ENCODE measurements at regions not wholly inside any gene's neighbourhood (a gene's known extent, or its start where the extent isn't known, plus 50 kb on each side); places are given as distances from the start of the nearest gene placed in this dataset.

GRCh38 chr1:199898654-199899053 lies 128.9 kb upstream of the NR5A2 start:
- Mint-ChIP-seq H3K36me3 (ENCODE audit: unreplicated experiment) (no peaks in the 10 kb centered on the region), H3K9me3 (ENCODE audit: unreplicated experiment) (peaks cover 6% of the 10 kb centered on the region), H3K4me1 (ENCODE audit: unreplicated experiment) (no peaks in the 10 kb centered on the region), H3K27ac (ENCODE audit: unreplicated experiment) (no peak overlapping the region), H3K4me3 (ENCODE audit: unreplicated experiment) (no peak overlapping the region), H3K27me3 (ENCODE audit: unreplicated experiment) (peaks cover 8% of the 10 kb centered on the region)
- TF ChIP-seq, protein P1, sequence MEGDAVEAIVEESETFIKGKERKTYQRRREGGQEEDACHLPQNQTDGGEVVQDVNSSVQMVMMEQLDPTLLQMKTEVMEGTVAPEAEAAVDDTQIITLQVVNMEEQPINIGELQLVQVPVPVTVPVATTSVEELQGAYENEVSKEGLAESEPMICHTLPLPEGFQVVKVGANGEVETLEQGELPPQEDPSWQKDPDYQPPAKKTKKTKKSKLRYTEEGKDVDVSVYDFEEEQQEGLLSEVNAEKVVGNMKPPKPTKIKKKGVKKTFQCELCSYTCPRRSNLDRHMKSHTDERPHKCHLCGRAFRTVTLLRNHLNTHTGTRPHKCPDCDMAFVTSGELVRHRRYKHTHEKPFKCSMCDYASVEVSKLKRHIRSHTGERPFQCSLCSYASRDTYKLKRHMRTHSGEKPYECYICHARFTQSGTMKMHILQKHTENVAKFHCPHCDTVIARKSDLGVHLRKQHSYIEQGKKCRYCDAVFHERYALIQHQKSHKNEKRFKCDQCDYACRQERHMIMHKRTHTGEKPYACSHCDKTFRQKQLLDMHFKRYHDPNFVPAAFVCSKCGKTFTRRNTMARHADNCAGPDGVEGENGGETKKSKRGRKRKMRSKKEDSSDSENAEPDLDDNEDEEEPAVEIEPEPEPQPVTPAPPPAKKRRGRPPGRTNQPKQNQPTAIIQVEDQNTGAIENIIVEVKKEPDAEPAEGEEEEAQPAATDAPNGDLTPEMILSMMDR (IDR thresholded peaks at IDR 0.05), result no peak
- no peak for DNase-seq (ENCODE audit: extremely low spot score, unreplicated experiment)

GRCh38 chr1:199901341-199901740 lies 126.2 kb upstream of the NR5A2 start:
- H3K27me3 Mint-ChIP-seq (ENCODE audit: unreplicated experiment), result peaks cover 11% of the 10 kb centered on the region

GRCh38 chr1:199907361-199907760 lies 120.1 kb upstream of the NR5A2 start:
- H3K27me3 Mint-ChIP-seq (ENCODE audit: unreplicated experiment), result peaks cover 6% of the 10 kb centered on the region

More at GRCh38 chr1:199901341-199901740, 126.2 kb upstream of the NR5A2 start:
- Mint-ChIP-seq H3K36me3 (ENCODE audit: unreplicated experiment) (no peaks in the 10 kb centered on the region), H3K27ac (ENCODE audit: unreplicated experiment) (no peak overlapping the region), H3K4me3 (ENCODE audit: unreplicated experiment) (no peak overlapping the region), H3K9me3 (ENCODE audit: unreplicated experiment) (peaks cover 6% of the 10 kb centered on the region), H3K4me1 (ENCODE audit: unreplicated experiment) (no peaks in the 10 kb centered on the region)
- TF ChIP-seq, protein P1 (IDR thresholded peaks at IDR 0.05), result no peak
- no peak for DNase-seq (ENCODE audit: extremely low spot score, unreplicated experiment)

GRCh38 chr1:199909137-199909536 lies 118.4 kb upstream of the NR5A2 start:
- Mint-ChIP-seq H3K27me3 (ENCODE audit: unreplicated experiment) (peaks cover 9% of the 10 kb centered on the region), H3K27ac (ENCODE audit: unreplicated experiment) (no peak overlapping the region), H3K4me3 (ENCODE audit: unreplicated experiment) (no peak overlapping the region), H3K9me3 (ENCODE audit: unreplicated experiment) (no peaks in the 10 kb centered on the region), H3K4me1 (ENCODE audit: unreplicated experiment) (no peaks in the 10 kb centered on the region), H3K36me3 (ENCODE audit: unreplicated experiment) (no peaks in the 10 kb centered on the region)
- DNase-seq (ENCODE audit: extremely low spot score, unreplicated experiment), result no peak
- TF ChIP-seq, protein P1 (IDR thresholded peaks at IDR 0.05), result no peak

More at GRCh38 chr1:199907361-199907760, 120.1 kb upstream of the NR5A2 start:
- Mint-ChIP-seq H3K4me3 (ENCODE audit: unreplicated experiment) (no peak overlapping the region), H3K27ac (ENCODE audit: unreplicated experiment) (no peak overlapping the region), H3K36me3 (ENCODE audit: unreplicated experiment) (no peaks in the 10 kb centered on the region), H3K9me3 (ENCODE audit: unreplicated experiment) (no peaks in the 10 kb centered on the region), H3K4me1 (ENCODE audit: unreplicated experiment) (no peaks in the 10 kb centered on the region)
- TF ChIP-seq, protein P1 (IDR thresholded peaks at IDR 0.05), result no peak
- no peak for DNase-seq (ENCODE audit: extremely low spot score, unreplicated experiment)

DNA sequence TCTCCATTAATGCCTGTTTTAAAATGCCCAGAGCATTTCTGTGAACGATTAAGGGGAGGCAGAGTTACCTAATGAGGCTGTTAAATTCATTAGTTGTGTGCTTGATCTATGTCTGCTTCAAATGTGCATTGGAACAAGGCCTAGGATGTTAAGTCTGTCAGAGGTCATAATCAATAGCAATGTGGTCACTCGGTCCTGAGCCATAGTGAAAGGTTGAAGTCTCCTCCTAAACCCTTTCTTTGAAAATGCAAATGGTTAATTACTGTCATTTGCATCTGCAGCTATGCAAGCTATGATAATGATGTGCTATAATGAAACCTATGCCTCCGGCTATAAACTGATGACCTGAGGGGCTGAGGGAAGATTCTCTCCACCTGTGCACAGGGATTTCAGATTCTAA lies 114.2 kb upstream of the NR5A2 start:
- no peak for DNase-seq (ENCODE audit: extremely low spot score, unreplicated experiment)
- H3K27me3 Mint-ChIP-seq (ENCODE audit: unreplicated experiment), result peaks cover 10% of the 10 kb centered on the region
- no peaks in the 10 kb centered on the region for H3K9me3 Mint-ChIP-seq (ENCODE audit: unreplicated experiment)
- no peak overlapping the region for H3K27ac Mint-ChIP-seq (ENCODE audit: unreplicated experiment)
- H3K36me3 Mint-ChIP-seq (ENCODE audit: unreplicated experiment), result no peaks in the 10 kb centered on the region
- TF ChIP-seq, protein P1 (IDR thresholded peaks at IDR 0.05), result no peak
- no peak overlapping the region for H3K4me3 Mint-ChIP-seq (ENCODE audit: unreplicated experiment)
- no peaks in the 10 kb centered on the region for H3K4me1 Mint-ChIP-seq (ENCODE audit: unreplicated experiment)
